ENCODE measurements at regions not wholly inside any gene's neighbourhood (a gene's known extent, or its start where the extent isn't known, plus 50 kb on each side); places are given as distances from the start of the nearest gene placed in this dataset.

- TF ChIP-seq EP300 (IDR thresholded peaks at IDR 0.05) (no peak), POLR2A (IDR thresholded peaks at IDR 0.05; ENCODE audit: low read depth) (no peak)
- TF ChIP-seq, protein P1, sequence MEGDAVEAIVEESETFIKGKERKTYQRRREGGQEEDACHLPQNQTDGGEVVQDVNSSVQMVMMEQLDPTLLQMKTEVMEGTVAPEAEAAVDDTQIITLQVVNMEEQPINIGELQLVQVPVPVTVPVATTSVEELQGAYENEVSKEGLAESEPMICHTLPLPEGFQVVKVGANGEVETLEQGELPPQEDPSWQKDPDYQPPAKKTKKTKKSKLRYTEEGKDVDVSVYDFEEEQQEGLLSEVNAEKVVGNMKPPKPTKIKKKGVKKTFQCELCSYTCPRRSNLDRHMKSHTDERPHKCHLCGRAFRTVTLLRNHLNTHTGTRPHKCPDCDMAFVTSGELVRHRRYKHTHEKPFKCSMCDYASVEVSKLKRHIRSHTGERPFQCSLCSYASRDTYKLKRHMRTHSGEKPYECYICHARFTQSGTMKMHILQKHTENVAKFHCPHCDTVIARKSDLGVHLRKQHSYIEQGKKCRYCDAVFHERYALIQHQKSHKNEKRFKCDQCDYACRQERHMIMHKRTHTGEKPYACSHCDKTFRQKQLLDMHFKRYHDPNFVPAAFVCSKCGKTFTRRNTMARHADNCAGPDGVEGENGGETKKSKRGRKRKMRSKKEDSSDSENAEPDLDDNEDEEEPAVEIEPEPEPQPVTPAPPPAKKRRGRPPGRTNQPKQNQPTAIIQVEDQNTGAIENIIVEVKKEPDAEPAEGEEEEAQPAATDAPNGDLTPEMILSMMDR (IDR thresholded peaks at IDR 0.05): no peak
Observed at GRCh38 chr1:95643071-95643470, 409.1 kb downstream of the RWDD3 start.
